NCI-H1694 (cell line): ENCODE measurements at regions not wholly inside any gene's neighbourhood (a gene's known extent, or its start where the extent isn't known, plus 50 kb on each side); places are given as distances from the start of the nearest gene placed in this dataset.
"Not testable (repeated sequence)": the region's sequence is repeated elsewhere in the genome, so short reads cannot be mapped to it uniquely, and the experiment has no call there.

ENCODE experiments used
- DNase-seq: peaks from one replicate; lab custom pipeline; 2025; lab: John Stamatoyannopoulos, UW

- no peak for DNase-seq
Observed at GRCh38 chr1:239931341-239931740, 160.3 kb upstream of the FMN2 start.

GRCh38 chr1:239939602-239940001, 152.1 kb upstream of the FMN2 start:
- no peak for DNase-seq

GRCh38 chr1:239943761-239944160, 147.9 kb upstream of the FMN2 start:
- DNase-seq = no peak

- no peak for DNase-seq
Observed at GRCh38 chr1:239944666-239945065, 147.0 kb upstream of the FMN2 start.

GRCh38 chr1:239947801-239948200, 143.9 kb upstream of the FMN2 start:
- DNase-seq = no peak

- peak; percentile 76 for DNase-seq
Observed at GRCh38 chr1:239951511-239952140, 140.1 kb upstream of the FMN2 start.

GRCh38 chr1:239952348-239953308, 139.1 kb upstream of the FMN2 start:
- DNase-seq = no peak

GRCh38 chr1:239954836-239955235, 136.8 kb upstream of the FMN2 start:
- no peak for DNase-seq

- no peak for DNase-seq
Observed at GRCh38 chr1:239955431-239955830, 136.3 kb upstream of the FMN2 start.

GRCh38 chr1:239956263-239956662, 135.4 kb upstream of the FMN2 start:
- no peak for DNase-seq

GRCh38 chr1:239958063-239958462, 133.6 kb upstream of the FMN2 start:
- no peak for DNase-seq

- no peak for DNase-seq
Observed at GRCh38 chr1:239960366-239960765, 131.3 kb upstream of the FMN2 start.

- DNase-seq = no peak
Observed at GRCh38 chr1:239963856-239964255, 127.8 kb upstream of the FMN2 start.

- peak; percentile 50 for DNase-seq
Observed at GRCh38 chr1:239976130-239976968, 115.3 kb upstream of the FMN2 start.

- DNase-seq = no peak
Observed at GRCh38 chr1:239977416-239977815, 114.3 kb upstream of the FMN2 start.

GRCh38 chr1:239979456-239979855, 112.2 kb upstream of the FMN2 start:
- DNase-seq = no peak

GRCh38 chr1:239982762-239983161, 108.9 kb upstream of the FMN2 start:
- DNase-seq = no peak

- DNase-seq = no peak
Observed at GRCh38 chr1:239985044-239985443, 106.6 kb upstream of the FMN2 start.

- peak; percentile 53 for DNase-seq
Observed at GRCh38 chr1:239987103-239987745, 104.5 kb upstream of the FMN2 start.

- DNase-seq = no peak
Observed at GRCh38 chr1:239989990-239990389, 101.7 kb upstream of the FMN2 start.

GRCh38 chr1:239992566-239992965, 99.1 kb upstream of the FMN2 start:
- DNase-seq = not testable (repeated sequence)

GRCh38 chr1:239993366-239993765, 98.3 kb upstream of the FMN2 start:
- no peak for DNase-seq
